SU-DHL-6 (cell line): ENCODE measurements at regions not wholly inside any gene's neighbourhood (a gene's known extent, or its start where the extent isn't known, plus 50 kb on each side); places are given as distances from the start of the nearest gene placed in this dataset.

Source experiments
- CTCF ChIP-seq: fragments of 200-600 bp; sonication (generic); IDR thresholded peaks from one replicate; pipeline ENCODE4 v1.5.1; 2017; ENCODE audit warnings: antibody characterized with exemption, mild to moderate bottlenecking, low read length, moderate library complexity; ENCODE audit not compliant: insufficient read depth, poor library complexity, severe bottlenecking
- EZH2phosphoT487 ChIP-seq: fragments of 200-600 bp; sonication (generic), shearing (Covaris generic); conservative IDR thresholded peaks from 2 replicates; pipeline ENCODE4 v1.6.1; 2018; ENCODE audit warnings: mild to moderate bottlenecking, antibody characterized with exemption, low read length, moderate library complexity, mixed read lengths

- TF ChIP-seq CTCF (no peak), EZH2phosphoT487 (no peak)
Measured at GRCh38 chr1:181296180-181296579, 187.1 kb upstream of the CACNA1E start.
